ENCODE measurements at regions not wholly inside any gene's neighbourhood (a gene's known extent, or its start where the extent isn't known, plus 50 kb on each side); places are given as distances from the start of the nearest gene placed in this dataset.

DNA sequence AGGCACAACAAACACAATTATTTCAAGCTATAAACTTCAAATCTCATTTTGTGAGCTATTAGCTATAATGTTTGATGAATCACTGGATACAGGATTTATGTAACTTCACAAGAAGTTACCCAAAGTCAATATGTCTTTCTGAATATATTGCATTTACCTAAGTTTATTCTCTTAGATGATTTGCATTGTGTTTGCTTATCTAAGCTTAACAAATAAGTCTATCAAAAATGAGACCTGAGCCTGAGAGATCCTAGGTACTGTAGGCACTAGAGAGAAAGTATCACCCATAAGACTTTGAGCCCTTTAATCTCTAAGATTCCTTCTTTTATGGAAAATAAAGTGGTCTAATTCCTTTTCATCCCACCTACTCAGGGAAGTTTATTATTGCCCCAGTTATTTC is 178.2 kb downstream of the NAF1 start:
- Histone ChIP-seq H3K9ac (ENCODE audit: control insufficient read depth, insufficient read depth, low read length) (no peak overlapping the region), H3K27ac (ENCODE audit: control insufficient read depth, insufficient read depth) (no peak overlapping the region), H3K36me3 (ENCODE audit: control insufficient read depth in 2 of 2, insufficient read depth in 2 of 2, low read length in 1 of 2) (no peaks in the 10 kb centered on the region), H4K20me1 (ENCODE audit: control insufficient read depth, insufficient read depth) (no peaks in the 10 kb centered on the region), H3K79me2 (ENCODE audit: control insufficient read depth, insufficient read depth, low read length) (no peaks in the 10 kb centered on the region), H3K9me3 (replicated peaks; ENCODE audit: control insufficient read depth, insufficient read depth, low read length) (no peaks in the 10 kb centered on the region), H3K27me3 (replicated peaks in 1 of 2; ENCODE audit: control insufficient read depth in 2 of 2, insufficient read depth in 2 of 2, low read length in 1 of 2) (no peaks in the 10 kb centered on the region), H2AFZ (ENCODE audit: control insufficient read depth, low read depth, low read length) (no peak overlapping the region), H3K4me3 (no peak overlapping the region), H3K4me1 (ENCODE audit: control insufficient read depth, insufficient read depth, low read length) (no peaks in the 10 kb centered on the region), H3K4me2 (ENCODE audit: control insufficient read depth, insufficient read depth) (no peak overlapping the region)
- intact Hi-C loops (cut with micrococcal nuclease; ENCODE audit: unreplicated experiment), result no loop called here
- BruUV-seq (replicated peaks), result no TSS peak
- ChIA-PET CTCF (no interaction called here), POLR2A (no interaction called here), SMC1A (ENCODE audit: uncharacterized antibody, unreplicated experiment) (interaction anchor here (0.7 kb wide), 1 partner anchor 8 kb away, joined by 3 read pairs; no protein-coding TSS in a partner anchor), RAD21 (ENCODE audit: unreplicated experiment) (no interaction called here)
- no peak for TF ChIP-seq RELA (IDR thresholded peaks at IDR 0.05; ENCODE audit: borderline replicate concordance, partially characterized antibody)
- TF ChIP-seq ZNF384 (IDR thresholded peaks at IDR 0.05; ENCODE audit: borderline replicate concordance, low read depth, low read length), result no peak
- TF ChIP-seq POLR2AphosphoS2 (IDR thresholded peaks at IDR 0.05; ENCODE audit: low read depth, low read length), result no peak
- TF ChIP-seq ETV6 (conservative IDR thresholded peaks at IDR 0.05 in 1 of 2, IDR thresholded peaks at IDR 0.05 in 1 of 2; ENCODE audit: borderline replicate concordance in 1 of 2, low read depth in 1 of 2), result no peak
- TF ChIP-seq IKZF1 (conservative IDR thresholded peaks at IDR 0.05), result no peak
- no peak for TF ChIP-seq POLR2A (IDR thresholded peaks at IDR 0.05; ENCODE audit: low read depth, low read length)
- TF ChIP-seq KAT2A (conservative IDR thresholded peaks at IDR 0.05; ENCODE audit: control insufficient read depth, low read depth, low read length), result no peak
- TF ChIP-seq EP300 (IDR thresholded peaks at IDR 0.05; ENCODE audit: borderline replicate concordance in 1 of 2, control insufficient read depth in 1 of 2, low read depth in 2 of 2, low read length in 2 of 2), result no peak
- TF ChIP-seq CREB1 (IDR thresholded peaks at IDR 0.05; ENCODE audit: low read depth), result no peak
- TF ChIP-seq JUNB (IDR thresholded peaks at IDR 0.05), result no peak
- no peak for TF ChIP-seq SUPT20H (IDR thresholded peaks at IDR 0.05; ENCODE audit: borderline replicate concordance, control insufficient read depth, low read depth, low read length)
- TF ChIP-seq NRF1 (conservative IDR thresholded peaks at IDR 0.05; ENCODE audit: low read depth, low read length), result no peak
- no peak for TF ChIP-seq TBL1XR1 (IDR thresholded peaks at IDR 0.05; ENCODE audit: low read depth, low read length)
- TF ChIP-seq, protein P1, sequence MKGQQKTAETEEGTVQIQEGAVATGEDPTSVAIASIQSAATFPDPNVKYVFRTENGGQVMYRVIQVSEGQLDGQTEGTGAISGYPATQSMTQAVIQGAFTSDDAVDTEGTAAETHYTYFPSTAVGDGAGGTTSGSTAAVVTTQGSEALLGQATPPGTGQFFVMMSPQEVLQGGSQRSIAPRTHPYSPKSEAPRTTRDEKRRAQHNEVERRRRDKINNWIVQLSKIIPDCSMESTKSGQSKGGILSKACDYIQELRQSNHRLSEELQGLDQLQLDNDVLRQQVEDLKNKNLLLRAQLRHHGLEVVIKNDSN (IDR thresholded peaks at IDR 0.05; ENCODE audit: borderline replicate concordance, extremely low read length, insufficient read depth, low read depth, low read length), result no peak
- no peak for DNase-seq (ENCODE audit: low read depth, low spot score)
- no peak for ATAC-seq
- in situ Hi-C loops (cut with MboI), result no loop called here
- FAIRE-seq, result no peak

Measured in GM12878 (cell line).